ENCODE measurements at regions not wholly inside any gene's neighbourhood (a gene's known extent, or its start where the extent isn't known, plus 50 kb on each side); places are given as distances from the start of the nearest gene placed in this dataset.
"Not testable (repeated sequence)": the region's sequence is repeated elsewhere in the genome, so short reads cannot be mapped to it uniquely, and the experiment has no call there.

DNA sequence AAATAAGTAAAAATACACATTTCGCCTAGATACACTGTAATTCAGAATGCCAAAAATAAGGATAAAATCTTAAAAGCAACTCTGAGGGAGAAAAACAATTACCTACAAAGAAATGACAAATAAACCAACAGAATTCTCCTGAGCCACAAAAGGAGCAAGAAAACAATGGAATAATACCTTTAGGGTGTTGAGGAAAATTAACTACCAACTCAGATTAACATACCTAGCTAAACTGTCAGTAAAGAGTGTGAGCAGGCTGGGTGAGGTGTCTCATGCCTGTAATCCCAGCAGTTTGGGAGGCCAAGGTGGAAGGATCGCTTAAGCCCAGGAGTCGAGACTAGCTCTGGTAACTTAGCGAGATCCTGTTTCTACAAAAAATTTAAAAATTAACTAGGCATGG, 81.5 kb downstream of the C9orf50 start:
- Histone ChIP-seq H3K4me3 (ENCODE audit: low read length) (no peak overlapping the region), H3K36me3 (ENCODE audit: control insufficient read depth, insufficient read depth, low read length) (no peaks in the 10 kb centered on the region), H3K27me3 (ENCODE audit: control insufficient read depth, insufficient read depth, low read length) (peaks cover 3% of the 10 kb centered on the region), H3K27ac (ENCODE audit: low read depth, low read length) (no peak overlapping the region), H3K4me1 (ENCODE audit: control insufficient read depth, insufficient read depth, low read length) (no peaks in the 10 kb centered on the region), H3K9ac (ENCODE audit: low read length) (no peak overlapping the region)

DNA sequence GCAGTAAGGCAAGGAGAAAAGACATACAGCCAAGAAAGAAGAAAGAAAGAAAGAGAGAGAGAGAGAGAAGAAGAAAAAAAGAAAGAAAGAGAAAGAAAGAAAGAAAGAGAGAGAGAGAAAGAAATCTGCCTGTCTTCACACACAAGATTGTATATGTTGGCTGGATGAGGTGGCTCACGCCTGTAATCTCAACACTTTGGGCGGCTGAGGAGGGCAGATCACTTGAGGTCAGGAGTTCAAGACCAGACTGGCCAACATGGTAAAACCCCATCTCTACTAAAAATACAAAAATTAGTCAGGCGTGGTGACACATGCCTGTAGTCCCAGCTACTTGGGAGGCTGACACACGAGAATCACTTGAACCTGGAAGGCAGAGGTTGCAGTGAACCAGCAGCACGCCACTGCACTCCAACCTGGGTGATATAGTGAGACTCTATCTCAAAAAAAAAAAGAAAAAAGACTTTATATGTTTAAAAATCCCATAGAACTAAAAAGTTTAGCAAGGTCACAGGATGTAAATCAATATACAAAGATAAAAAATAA, 89.0 kb downstream of the C9orf50 start:
- not testable (repeated sequence) for H3K36me3 ChIP-seq (ENCODE audit: control insufficient read depth, insufficient read depth, low read length); H3K9ac ChIP-seq (ENCODE audit: low read length); H3K27me3 ChIP-seq (ENCODE audit: control insufficient read depth, insufficient read depth, low read length); H3K4me3 ChIP-seq (ENCODE audit: low read length); H3K4me1 ChIP-seq (ENCODE audit: control insufficient read depth, insufficient read depth, low read length); H3K27ac ChIP-seq (ENCODE audit: low read depth, low read length)

DNA sequence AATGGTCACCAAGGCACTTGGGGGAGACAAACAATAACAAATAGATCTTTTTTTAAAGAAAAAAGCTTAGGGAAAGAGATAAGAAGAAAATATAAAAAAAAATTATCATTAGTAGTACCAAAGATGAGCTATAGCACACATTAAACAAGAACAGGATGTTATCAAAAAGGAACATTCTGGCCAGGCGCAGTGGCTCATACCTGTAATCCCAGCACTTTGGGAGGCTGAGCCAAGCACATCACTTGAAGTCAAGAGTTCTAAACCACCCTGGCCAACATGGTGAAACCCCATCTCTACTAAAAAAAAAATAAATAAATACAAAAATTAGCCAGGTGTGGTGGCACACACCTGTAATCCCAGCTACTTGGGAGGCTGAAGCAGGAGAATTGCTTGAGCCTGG, 92.9 kb downstream of the C9orf50 start:
- H3K36me3 ChIP-seq (ENCODE audit: control insufficient read depth, insufficient read depth, low read length); H3K27me3 ChIP-seq (ENCODE audit: control insufficient read depth, insufficient read depth, low read length); H3K4me1 ChIP-seq (ENCODE audit: control insufficient read depth, insufficient read depth, low read length); H3K27ac ChIP-seq (ENCODE audit: low read depth, low read length); H3K9ac ChIP-seq (ENCODE audit: low read length); H3K4me3 ChIP-seq (ENCODE audit: low read length): not testable (repeated sequence)

DNA sequence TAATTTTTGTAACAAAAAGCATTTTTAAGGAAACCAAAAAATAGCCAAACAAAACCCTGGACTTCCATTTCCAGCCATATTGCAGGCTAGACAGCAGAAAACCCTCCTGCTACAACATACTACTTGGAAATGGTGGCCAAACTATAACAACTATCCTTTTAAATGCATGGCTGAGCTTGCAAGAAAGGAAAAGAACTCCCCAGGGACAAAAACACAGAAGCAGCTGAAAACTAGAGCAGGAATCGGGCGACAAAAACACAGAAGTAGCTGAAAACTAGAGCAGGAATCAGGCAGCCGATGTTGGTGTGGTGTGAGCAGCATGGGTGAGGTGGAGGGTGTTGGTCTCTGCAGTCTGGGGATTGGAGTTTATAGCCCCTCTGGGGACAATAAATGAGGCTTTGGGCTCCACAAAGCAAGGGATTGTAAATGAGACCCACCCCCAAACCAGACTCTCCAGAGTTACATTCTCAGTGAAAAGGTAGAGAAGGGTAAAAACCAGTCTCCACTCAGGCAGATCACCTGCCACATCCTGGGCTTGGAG, 95.2 kb downstream of the C9orf50 start:
- H3K27me3 ChIP-seq (ENCODE audit: control insufficient read depth, insufficient read depth, low read length), result no peaks in the 10 kb centered on the region
- no peaks in the 10 kb centered on the region for H3K4me1 ChIP-seq (ENCODE audit: control insufficient read depth, insufficient read depth, low read length)
- no peak overlapping the region for H3K4me3 ChIP-seq (ENCODE audit: low read length)
- no peak overlapping the region for H3K9ac ChIP-seq (ENCODE audit: low read length)
- no peaks in the 10 kb centered on the region for H3K36me3 ChIP-seq (ENCODE audit: control insufficient read depth, insufficient read depth, low read length)
- no peak overlapping the region for H3K27ac ChIP-seq (ENCODE audit: low read depth, low read length)

DNA sequence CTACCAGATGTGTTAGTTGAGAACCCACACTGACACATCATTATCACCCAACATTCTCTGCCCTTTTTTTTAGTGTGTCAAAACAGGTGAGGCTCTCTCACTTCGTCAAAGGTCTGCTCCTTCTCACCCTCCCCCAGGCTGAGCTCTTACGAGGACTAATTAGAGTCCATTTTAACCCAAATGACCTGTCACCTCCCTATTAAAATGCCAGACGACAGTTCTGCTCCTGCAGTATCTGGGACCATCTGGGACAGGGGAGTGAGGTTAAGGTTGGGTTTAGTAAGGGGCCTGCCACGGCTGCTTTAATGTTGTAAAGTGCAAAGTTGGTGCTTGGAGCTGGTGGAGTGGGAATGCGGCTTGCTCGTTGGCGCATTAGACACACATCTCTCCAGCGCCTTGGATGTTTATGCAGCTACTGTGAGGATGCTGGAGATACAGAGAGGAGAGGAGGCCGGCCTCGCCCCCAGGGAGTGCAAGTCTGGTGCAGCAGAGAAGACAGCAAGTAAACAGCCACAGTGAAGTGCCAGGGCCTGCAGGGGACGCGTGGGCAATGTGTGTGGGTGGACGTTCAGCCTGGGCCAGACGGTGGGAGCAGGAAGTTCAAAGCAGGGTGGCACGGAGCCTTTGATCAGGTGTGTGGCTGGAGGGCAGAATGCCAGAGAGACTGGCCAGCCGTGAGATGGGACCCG, 96.2 kb downstream of the C9orf50 start:
- H3K36me3 ChIP-seq (ENCODE audit: control insufficient read depth, insufficient read depth, low read length), result no peaks in the 10 kb centered on the region
- H3K4me3 ChIP-seq (ENCODE audit: low read length), result no peak overlapping the region
- no peak overlapping the region for H3K27ac ChIP-seq (ENCODE audit: low read depth, low read length)
- H3K4me1 ChIP-seq (ENCODE audit: control insufficient read depth, insufficient read depth, low read length), result no peaks in the 10 kb centered on the region
- H3K27me3 ChIP-seq (ENCODE audit: control insufficient read depth, insufficient read depth, low read length), result no peaks in the 10 kb centered on the region
- H3K9ac ChIP-seq (ENCODE audit: low read length), result no peak overlapping the region

DNA sequence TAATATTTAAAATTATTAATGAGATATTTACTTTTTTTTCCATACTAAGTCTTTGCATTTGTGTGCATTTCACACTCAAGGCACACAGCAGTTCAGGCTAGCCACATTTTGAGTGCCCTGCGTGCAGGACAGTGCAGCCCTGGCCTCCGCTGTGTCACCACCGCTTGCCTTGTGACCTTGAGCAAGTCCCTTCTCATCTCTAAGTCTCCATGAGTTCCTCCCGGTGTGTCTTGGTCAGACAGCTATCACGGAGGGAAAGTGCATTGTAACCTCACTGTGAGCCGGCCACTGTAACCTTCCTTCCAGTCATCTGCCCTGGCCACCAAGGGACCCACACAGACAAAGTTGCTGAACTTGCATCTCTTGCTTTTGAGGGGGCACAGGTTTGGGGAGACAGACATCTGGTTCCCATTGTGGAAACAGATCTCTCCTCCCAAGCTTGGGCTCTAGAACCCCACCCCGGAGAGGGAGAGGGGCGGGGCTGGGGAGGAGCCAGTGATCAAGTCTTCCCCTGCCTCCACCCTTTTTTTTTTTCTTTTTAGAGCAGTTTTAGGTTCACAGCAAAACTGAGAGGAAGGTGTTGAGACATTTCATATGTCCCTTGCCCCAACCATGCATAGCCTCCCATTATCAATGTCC, 96.8 kb downstream of the C9orf50 start:
- Histone ChIP-seq H3K27ac (ENCODE audit: low read depth, low read length) (no peak overlapping the region), H3K27me3 (ENCODE audit: control insufficient read depth, insufficient read depth, low read length) (no peaks in the 10 kb centered on the region), H3K4me3 (ENCODE audit: low read length) (no peak overlapping the region), H3K36me3 (ENCODE audit: control insufficient read depth, insufficient read depth, low read length) (no peaks in the 10 kb centered on the region), H3K4me1 (ENCODE audit: control insufficient read depth, insufficient read depth, low read length) (no peaks in the 10 kb centered on the region), H3K9ac (ENCODE audit: low read length) (no peak overlapping the region)

DNA sequence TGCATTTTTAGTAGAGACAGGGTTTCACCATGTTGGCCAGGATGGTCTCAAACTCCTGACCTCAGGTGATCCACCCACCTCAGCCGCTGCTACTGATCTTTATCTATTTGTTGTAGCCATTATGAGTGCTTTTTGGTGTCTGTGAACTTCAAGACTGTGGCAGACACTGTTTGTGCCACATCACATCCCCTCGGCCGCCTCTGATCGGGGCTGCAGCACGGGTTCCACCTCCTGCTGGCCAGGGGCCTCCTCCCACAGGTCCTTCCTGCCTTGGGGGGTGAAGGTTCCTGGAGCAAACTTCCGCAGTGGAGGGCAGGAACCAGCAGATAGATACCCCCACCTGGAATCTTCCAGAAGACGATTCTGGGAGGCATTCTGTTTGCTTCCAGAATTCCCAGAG, 98.5 kb downstream of the C9orf50 start:
- Histone ChIP-seq H3K4me3 (ENCODE audit: low read length) (no peak overlapping the region), H3K27me3 (ENCODE audit: control insufficient read depth, insufficient read depth, low read length) (no peaks in the 10 kb centered on the region), H3K4me1 (ENCODE audit: control insufficient read depth, insufficient read depth, low read length) (no peaks in the 10 kb centered on the region), H3K27ac (ENCODE audit: low read depth, low read length) (no peak overlapping the region), H3K36me3 (ENCODE audit: control insufficient read depth, insufficient read depth, low read length) (no peaks in the 10 kb centered on the region), H3K9ac (ENCODE audit: low read length) (no peak overlapping the region)

DNA sequence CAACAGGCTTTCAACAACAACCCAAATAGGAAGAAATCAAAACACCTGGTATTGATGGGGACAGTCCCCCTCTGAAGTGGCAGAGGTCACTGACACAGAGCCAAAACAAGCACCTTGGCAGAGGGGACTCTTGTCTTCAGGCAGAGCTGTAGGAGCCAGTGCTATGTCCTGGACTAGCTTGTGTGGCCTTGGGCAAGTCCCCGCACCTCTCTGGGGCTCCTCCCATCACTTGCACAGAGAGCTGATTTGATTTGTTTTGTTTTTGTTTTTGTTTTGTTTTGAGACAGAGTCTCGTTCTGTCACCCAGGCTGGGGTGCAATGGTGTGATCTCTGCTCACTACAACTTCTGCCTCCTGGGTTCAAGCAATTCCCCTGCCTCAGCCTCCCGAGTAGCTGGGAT, 100.8 kb downstream of the C9orf50 start:
- Histone ChIP-seq H3K27ac (ENCODE audit: low read depth, low read length) (no peak overlapping the region), H3K36me3 (ENCODE audit: control insufficient read depth, insufficient read depth, low read length) (no peaks in the 10 kb centered on the region), H3K27me3 (ENCODE audit: control insufficient read depth, insufficient read depth, low read length) (no peaks in the 10 kb centered on the region), H3K4me3 (ENCODE audit: low read length) (no peak overlapping the region), H3K4me1 (ENCODE audit: control insufficient read depth, insufficient read depth, low read length) (no peaks in the 10 kb centered on the region), H3K9ac (ENCODE audit: low read length) (no peak overlapping the region)

DNA sequence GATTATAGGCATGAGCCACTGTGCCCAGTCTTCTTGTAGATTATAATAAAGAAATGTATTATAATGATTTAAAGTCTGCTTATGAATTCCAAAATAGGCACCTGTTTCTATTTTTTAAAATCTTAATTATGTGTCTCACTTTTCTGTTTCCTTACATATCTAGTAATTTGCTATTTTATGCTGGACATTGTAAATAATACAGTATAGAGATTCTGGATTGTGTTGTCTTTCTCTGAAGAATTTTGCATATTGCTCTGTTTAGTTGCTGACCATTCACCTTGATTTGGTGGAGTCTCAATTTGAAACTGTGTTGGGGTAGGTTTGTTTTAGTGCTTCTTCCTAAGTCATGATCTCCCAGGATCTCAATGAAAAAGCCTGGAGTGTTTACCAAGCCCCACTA, 102.8 kb downstream of the C9orf50 start:
- H3K27ac ChIP-seq (ENCODE audit: low read depth, low read length), result no peak overlapping the region
- H3K4me1 ChIP-seq (ENCODE audit: control insufficient read depth, insufficient read depth, low read length), result no peaks in the 10 kb centered on the region
- H3K36me3 ChIP-seq (ENCODE audit: control insufficient read depth, insufficient read depth, low read length), result no peaks in the 10 kb centered on the region
- H3K4me3 ChIP-seq (ENCODE audit: low read length), result no peak overlapping the region
- no peak overlapping the region for H3K9ac ChIP-seq (ENCODE audit: low read length)
- H3K27me3 ChIP-seq (ENCODE audit: control insufficient read depth, insufficient read depth, low read length), result no peaks in the 10 kb centered on the region

DNA sequence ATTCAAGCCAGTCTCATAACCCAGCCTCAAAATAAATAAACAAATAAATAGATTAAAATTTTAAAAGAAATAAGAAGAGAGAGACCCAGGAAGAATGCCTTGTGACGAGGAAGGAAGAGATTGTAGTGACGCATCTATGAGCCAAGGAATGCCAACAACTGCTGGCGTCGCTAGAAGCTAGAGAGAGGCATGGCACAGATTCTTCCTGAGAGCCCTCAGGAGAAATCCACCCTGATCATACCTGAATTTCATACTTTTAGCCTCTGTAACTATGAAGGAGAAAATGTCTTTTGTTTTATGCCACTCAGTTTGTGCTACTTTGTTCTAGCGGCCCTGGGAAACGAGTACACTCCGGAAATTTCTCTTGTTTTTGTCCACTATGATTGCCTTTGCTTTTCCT, 103.9 kb downstream of the C9orf50 start:
- Histone ChIP-seq H3K4me1 (ENCODE audit: control insufficient read depth, insufficient read depth, low read length) (no peaks in the 10 kb centered on the region), H3K36me3 (ENCODE audit: control insufficient read depth, insufficient read depth, low read length) (no peaks in the 10 kb centered on the region), H3K9ac (ENCODE audit: low read length) (no peak overlapping the region), H3K27me3 (ENCODE audit: control insufficient read depth, insufficient read depth, low read length) (no peaks in the 10 kb centered on the region), H3K4me3 (ENCODE audit: low read length) (no peak overlapping the region), H3K27ac (ENCODE audit: low read depth, low read length) (no peak overlapping the region)

DNA sequence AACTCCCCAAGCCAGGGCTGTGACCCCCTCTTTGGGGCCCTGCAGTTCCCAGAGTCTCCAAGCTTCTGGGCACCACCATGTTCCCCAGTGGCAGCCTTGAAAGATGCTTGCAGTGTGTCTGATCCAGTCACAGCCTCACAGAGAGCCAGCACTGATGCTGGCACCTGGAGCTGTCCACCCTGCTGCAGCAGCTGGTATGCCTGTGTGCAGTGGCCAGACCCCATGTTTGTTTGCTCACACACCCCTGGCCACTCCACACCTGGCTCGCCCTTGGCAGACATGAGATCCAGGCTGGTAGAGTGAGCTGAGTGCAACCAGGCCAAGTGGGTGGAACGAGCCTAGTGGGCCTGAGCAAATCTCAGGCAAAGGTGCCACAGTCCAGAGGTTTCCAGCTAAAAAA, 106.0 kb downstream of the C9orf50 start:
- H3K27me3 ChIP-seq (ENCODE audit: control insufficient read depth, insufficient read depth, low read length), result no peaks in the 10 kb centered on the region
- H3K4me1 ChIP-seq (ENCODE audit: control insufficient read depth, insufficient read depth, low read length), result no peaks in the 10 kb centered on the region
- no peak overlapping the region for H3K4me3 ChIP-seq (ENCODE audit: low read length)
- H3K9ac ChIP-seq (ENCODE audit: low read length), result no peak overlapping the region
- H3K27ac ChIP-seq (ENCODE audit: low read depth, low read length), result no peak overlapping the region
- no peaks in the 10 kb centered on the region for H3K36me3 ChIP-seq (ENCODE audit: control insufficient read depth, insufficient read depth, low read length)

DNA sequence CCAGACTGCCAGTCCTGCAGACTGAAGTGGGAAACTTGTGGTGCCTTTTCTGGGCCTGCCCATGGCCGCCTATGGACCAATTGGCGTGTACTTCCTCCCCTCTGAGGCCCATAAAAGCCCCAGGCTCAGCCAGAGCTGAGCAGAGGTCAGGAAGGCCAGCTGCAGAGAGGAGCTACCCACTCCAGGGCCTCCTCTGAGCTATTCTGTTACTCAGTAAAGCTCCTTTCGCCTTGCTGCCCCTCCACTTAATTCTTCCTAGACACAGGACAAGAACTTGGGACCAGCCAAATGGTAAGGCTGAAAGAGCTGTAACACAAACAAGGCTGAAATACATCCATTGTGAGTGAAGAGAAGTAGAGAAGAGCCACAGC, 106.4 kb downstream of the C9orf50 start:
- Histone ChIP-seq H3K4me1 (ENCODE audit: control insufficient read depth, insufficient read depth, low read length) (no peaks in the 10 kb centered on the region), H3K36me3 (ENCODE audit: control insufficient read depth, insufficient read depth, low read length) (no peaks in the 10 kb centered on the region), H3K27me3 (ENCODE audit: control insufficient read depth, insufficient read depth, low read length) (no peaks in the 10 kb centered on the region), H3K4me3 (ENCODE audit: low read length) (no peak overlapping the region), H3K9ac (ENCODE audit: low read length) (no peak overlapping the region), H3K27ac (ENCODE audit: low read depth, low read length) (no peak overlapping the region)

All from rectal smooth muscle tissue (tissue), 1 donor.